ENCODE measurements at regions not wholly inside any gene's neighbourhood (a gene's known extent, or its start where the extent isn't known, plus 50 kb on each side); places are given as distances from the start of the nearest gene placed in this dataset.

GRCh38 chr5:67652201-67652600, 455.6 kb upstream of the CD180 start:
- TF ChIP-seq SREBF2 (IDR thresholded peaks at IDR 0.05; ENCODE audit: low read length) = no peak
- TF ChIP-seq, protein P1, sequence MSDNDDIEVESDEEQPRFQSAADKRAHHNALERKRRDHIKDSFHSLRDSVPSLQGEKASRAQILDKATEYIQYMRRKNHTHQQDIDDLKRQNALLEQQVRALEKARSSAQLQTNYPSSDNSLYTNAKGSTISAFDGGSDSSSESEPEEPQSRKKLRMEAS (IDR thresholded peaks at IDR 0.05; ENCODE audit: low read depth, low read length) = no peak
- TF ChIP-seq, protein P2, sequence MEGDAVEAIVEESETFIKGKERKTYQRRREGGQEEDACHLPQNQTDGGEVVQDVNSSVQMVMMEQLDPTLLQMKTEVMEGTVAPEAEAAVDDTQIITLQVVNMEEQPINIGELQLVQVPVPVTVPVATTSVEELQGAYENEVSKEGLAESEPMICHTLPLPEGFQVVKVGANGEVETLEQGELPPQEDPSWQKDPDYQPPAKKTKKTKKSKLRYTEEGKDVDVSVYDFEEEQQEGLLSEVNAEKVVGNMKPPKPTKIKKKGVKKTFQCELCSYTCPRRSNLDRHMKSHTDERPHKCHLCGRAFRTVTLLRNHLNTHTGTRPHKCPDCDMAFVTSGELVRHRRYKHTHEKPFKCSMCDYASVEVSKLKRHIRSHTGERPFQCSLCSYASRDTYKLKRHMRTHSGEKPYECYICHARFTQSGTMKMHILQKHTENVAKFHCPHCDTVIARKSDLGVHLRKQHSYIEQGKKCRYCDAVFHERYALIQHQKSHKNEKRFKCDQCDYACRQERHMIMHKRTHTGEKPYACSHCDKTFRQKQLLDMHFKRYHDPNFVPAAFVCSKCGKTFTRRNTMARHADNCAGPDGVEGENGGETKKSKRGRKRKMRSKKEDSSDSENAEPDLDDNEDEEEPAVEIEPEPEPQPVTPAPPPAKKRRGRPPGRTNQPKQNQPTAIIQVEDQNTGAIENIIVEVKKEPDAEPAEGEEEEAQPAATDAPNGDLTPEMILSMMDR (IDR thresholded peaks at IDR 0.05 in 2 of 3, conservative IDR thresholded peaks at IDR 0.05 in 1 of 3; ENCODE audit: control insufficient read depth in 2 of 3, extremely low read depth in 1 of 3, insufficient read depth in 1 of 3, low read depth in 3 of 3, low read length in 3 of 3) = no peak
- no peak for TF ChIP-seq POLR2A (IDR thresholded peaks at IDR 0.05; ENCODE audit: low read depth, low read length)
- TF ChIP-seq BHLHE40 (IDR thresholded peaks at IDR 0.05; ENCODE audit: borderline replicate concordance in 1 of 2, low read depth in 2 of 2, low read length in 1 of 2) = no peak
- TF ChIP-seq ZNF622 (IDR thresholded peaks at IDR 0.05) = no peak
- TF ChIP-seq SPI1 (IDR thresholded peaks at IDR 0.05; ENCODE audit: borderline replicate concordance, insufficient read depth, low read depth, low read length) = no peak
- no peak for TF ChIP-seq USF2 (IDR thresholded peaks at IDR 0.05; ENCODE audit: borderline replicate concordance, low read depth, low read length)
